C4-2B (cell line): ENCODE measurements at regions not wholly inside any gene's neighbourhood (a gene's known extent, or its start where the extent isn't known, plus 50 kb on each side); places are given as distances from the start of the nearest gene placed in this dataset.

Experiments
- ZFX ChIP-seq: fragments of 450-650 bp; IDR thresholded peaks from 2 replicates; pipeline ENCODE4 v1.6.1; 2017
- TF ChIP-seq, protein P1 (sequence below): fragments of 450-650 bp; conservative IDR thresholded peaks from 2 replicates; pipeline ENCODE4 v1.5.1; 2017; ENCODE audit warnings: mild to moderate bottlenecking

- TF ChIP-seq, protein P1, sequence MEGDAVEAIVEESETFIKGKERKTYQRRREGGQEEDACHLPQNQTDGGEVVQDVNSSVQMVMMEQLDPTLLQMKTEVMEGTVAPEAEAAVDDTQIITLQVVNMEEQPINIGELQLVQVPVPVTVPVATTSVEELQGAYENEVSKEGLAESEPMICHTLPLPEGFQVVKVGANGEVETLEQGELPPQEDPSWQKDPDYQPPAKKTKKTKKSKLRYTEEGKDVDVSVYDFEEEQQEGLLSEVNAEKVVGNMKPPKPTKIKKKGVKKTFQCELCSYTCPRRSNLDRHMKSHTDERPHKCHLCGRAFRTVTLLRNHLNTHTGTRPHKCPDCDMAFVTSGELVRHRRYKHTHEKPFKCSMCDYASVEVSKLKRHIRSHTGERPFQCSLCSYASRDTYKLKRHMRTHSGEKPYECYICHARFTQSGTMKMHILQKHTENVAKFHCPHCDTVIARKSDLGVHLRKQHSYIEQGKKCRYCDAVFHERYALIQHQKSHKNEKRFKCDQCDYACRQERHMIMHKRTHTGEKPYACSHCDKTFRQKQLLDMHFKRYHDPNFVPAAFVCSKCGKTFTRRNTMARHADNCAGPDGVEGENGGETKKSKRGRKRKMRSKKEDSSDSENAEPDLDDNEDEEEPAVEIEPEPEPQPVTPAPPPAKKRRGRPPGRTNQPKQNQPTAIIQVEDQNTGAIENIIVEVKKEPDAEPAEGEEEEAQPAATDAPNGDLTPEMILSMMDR, result no peak
- TF ChIP-seq ZFX, result no peak
These were observed 74.6 kb upstream of the FRMPD3 start for GRCh38 chrX:107374831-107375230.
